H54 (cell line): ENCODE measurements at regions not wholly inside any gene's neighbourhood (a gene's known extent, or its start where the extent isn't known, plus 50 kb on each side); places are given as distances from the start of the nearest gene placed in this dataset.
A peak's percentile ranks its signal among the peaks of the same experiment; 100 is the strongest.

Source experiments
- DNase-seq: peaks from one replicate; pipeline ENCODE4 v3.0.0; 2011; ENCODE audit warnings: low spot score, mixed read lengths; ENCODE audit not compliant: insufficient read length
- FAIRE-seq: peaks from 3 replicates; lab custom pipeline; 2011; peaks lifted over from hg19 to GRCh38; lab: Jason Lieb, UNC
- POLR2A ChIP-seq: IDR thresholded peaks from 2 replicates; pipeline ENCODE4 v1.6.1; 2011; ENCODE audit warnings: low read depth, mild to moderate bottlenecking, low read length

- DNase-seq = no peak
- no peak for FAIRE-seq
- TF ChIP-seq POLR2A = no peak
These were observed 477.6 kb upstream of the B3GALT2 start for GRCh38 chr1:193663965-193664364.

DNA sequence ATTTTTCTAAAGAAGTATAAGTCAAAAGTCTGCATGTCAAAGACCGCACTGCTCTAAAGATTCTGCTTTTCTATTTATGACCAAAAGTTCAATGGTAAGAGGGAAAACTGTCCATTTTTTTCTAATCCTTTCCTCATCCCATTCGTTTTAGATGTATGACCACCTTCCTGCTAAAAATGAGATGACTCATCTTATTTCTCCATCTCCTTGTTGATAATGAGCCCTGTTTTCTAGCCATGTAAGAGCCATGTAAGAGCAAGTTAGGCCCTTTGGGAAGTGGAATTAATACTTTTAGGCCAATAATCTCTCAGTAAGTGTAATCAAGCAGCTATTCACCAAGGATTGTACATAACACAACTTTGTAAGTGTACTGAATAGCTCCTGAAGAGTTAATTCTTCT is 475.6 kb upstream of the B3GALT2 start:
- FAIRE-seq = no peak
- no peak for TF ChIP-seq POLR2A
- no peak for DNase-seq

DNA sequence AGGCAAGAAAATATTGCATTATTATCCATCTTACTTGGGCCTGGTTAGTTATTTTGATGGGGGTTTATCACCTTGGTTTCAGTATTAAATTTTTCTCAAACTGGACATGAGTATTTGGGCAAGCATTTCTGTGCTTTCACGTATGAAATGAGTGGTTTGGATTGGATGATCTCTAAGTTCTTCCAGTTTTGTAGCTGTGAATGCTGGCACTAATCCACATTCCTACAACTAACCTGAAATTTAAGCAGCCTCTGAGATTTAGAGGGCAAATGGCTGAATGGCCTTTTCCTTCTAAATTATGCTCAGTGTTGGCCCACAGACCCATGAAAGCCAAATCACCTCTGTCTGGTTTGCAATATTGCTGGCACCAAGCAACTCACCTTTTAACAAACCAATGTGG is 475.0 kb upstream of the B3GALT2 start:
- TF ChIP-seq POLR2A = no peak
- no peak for FAIRE-seq
- no peak for DNase-seq

DNA sequence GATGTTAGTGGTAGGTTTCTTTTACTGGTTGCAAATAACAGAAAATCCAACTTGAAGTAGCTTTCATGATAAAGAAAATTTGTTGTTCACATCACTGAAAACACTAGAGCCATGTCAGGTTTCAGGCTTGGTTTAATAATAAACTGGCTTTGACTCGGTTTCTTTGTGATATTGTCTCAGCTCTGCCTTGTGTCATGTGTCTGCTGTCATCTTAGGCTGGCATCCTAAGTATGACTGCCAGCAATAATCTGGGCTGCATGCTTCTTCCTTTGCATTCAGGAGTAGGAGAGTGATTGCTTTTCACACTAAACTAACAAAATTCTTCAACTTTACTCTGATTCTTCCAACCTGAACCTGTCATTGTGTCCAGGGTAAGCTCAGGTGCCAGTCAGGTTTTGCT is 474.0 kb upstream of the B3GALT2 start:
- TF ChIP-seq POLR2A = no peak
- DNase-seq (no peak), FAIRE-seq (no peak)

DNA sequence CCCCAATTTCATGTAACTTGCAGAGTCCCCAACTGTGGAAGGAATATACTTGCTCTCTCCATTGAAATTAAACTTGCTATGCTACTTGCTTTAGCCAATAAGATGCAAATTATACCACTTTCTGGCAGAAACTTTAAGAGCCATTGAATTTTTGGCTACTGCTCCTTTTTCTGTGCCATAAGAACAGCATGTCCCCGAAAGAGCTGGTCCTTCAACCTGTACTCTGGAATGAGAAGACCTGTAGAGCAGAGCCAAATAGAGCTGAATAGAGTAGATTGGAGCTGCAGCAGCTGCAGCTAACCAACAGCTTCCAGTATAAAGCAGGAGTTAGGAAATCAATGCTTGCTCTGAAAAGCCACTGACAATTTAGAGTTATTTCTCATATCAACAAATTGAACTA is 472.3 kb upstream of the B3GALT2 start:
- no peak for FAIRE-seq
- TF ChIP-seq POLR2A = no peak
- no peak for DNase-seq

- no peak for TF ChIP-seq POLR2A
- DNase-seq = no peak
- FAIRE-seq = no peak
These were observed 471.7 kb upstream of the B3GALT2 start for GRCh38 chr1:193658081-193658480.

- no peak for DNase-seq
- TF ChIP-seq POLR2A = no peak
- no peak for FAIRE-seq
These were observed 471.1 kb upstream of the B3GALT2 start for GRCh38 chr1:193657552-193657951.

DNA sequence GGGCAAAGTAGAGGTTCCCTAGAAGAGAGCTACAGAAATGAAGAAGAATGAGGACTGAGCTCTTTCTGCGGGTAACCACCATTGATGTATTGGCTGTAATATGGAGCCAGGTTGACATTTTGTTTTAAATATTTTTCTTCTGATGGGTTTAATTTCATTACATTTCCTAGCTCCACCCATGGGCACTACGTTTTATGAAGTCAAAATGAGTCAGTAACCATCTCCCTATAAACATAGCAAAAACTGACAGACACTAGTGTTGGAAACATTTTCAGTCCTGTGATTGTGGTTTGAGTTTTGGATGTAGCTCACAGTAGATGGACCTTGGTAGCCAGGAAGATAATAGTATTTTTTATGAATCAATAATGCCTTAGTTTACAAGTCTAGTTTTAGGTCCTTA is 470.4 kb upstream of the B3GALT2 start:
- FAIRE-seq = no peak

DNA sequence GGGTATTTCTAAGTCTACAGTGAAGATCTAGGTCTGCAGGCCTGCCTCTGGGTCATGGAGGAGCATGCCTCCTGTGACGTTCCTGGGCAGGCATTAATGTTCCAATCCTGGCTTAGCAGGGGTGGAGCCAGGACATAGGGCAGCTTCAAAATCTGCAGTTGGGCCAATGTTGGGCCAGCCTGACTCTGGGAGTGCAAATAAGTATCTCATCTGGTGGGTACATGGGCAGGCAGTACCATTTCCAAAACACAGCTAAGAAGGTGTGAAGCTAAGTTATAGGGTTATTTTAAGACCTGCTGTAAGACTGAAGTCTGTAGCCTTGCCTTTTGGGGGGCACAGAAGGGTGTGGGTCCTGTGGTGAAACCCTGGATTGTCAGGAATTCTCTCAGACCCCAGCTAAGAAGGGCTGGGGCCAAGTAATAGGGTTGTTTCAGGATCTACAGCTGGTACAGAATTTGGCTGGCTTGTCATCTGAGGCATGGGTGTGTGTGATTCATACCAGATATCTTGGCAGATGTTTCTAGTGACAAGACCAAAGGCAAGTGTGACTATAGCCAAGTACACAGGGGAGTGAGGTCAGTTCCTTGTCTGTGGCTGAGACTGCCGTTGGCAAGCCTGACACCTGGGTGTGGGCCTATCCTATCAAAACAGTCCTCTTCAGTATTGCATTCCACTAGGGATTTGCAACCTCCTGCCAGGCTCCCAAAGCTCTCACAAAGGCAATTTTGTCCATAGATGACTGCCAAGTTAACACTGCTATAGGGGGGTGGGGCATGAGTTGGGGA is 468.7 kb upstream of the B3GALT2 start:
- DNase-seq (peak; percentile 15), FAIRE-seq (peak; percentile 69)
- no peak for TF ChIP-seq POLR2A

More for the DNA sequence above, 470.4 kb upstream of the B3GALT2 start:
- DNase-seq = no peak
- TF ChIP-seq POLR2A = no peak

GRCh38 chr1:193649587-193649986 is 463.2 kb upstream of the B3GALT2 start:
- TF ChIP-seq POLR2A = no peak
- no peak for FAIRE-seq
- DNase-seq = no peak

GRCh38 chr1:193634876-193635275 is 448.5 kb upstream of the B3GALT2 start:
- DNase-seq (no peak), FAIRE-seq (no peak)
- TF ChIP-seq POLR2A = no peak

GRCh38 chr1:193634470-193634869 is 448.1 kb upstream of the B3GALT2 start:
- TF ChIP-seq POLR2A = no peak
- FAIRE-seq (no peak), DNase-seq (no peak)

GRCh38 chr1:193633991-193634390 is 447.6 kb upstream of the B3GALT2 start:
- DNase-seq (no peak), FAIRE-seq (no peak)
- no peak for TF ChIP-seq POLR2A

GRCh38 chr1:193633093-193633492 is 446.7 kb upstream of the B3GALT2 start:
- DNase-seq = no peak
- FAIRE-seq = no peak
- TF ChIP-seq POLR2A = no peak

GRCh38 chr1:193631306-193631705 is 444.9 kb upstream of the B3GALT2 start:
- DNase-seq (no peak), FAIRE-seq (no peak)

DNA sequence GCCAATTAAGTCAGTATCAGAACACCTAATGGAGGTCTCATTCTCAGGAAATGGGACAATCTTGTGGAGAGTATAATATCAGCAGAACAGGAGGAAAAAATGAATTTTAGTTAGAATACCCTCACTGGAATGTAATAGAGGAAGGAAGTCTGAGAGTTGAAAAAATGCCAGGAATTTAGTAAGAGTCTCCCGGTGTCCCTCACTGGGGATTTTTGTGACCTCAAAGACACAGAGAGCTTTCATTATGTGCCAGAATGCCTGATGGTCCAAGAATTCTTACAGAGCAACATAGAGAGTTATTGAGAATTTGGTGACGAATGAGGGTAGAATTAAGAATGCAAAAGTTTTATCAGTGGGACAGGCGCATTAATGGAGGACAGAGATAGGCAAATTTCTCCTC is 443.5 kb upstream of the B3GALT2 start:
- FAIRE-seq = no peak
- no peak for TF ChIP-seq POLR2A
- no peak for DNase-seq

More at GRCh38 chr1:193631306-193631705, 444.9 kb upstream of the B3GALT2 start:
- TF ChIP-seq POLR2A = no peak
